Hepatocyte (in vitro differentiated cells): ENCODE measurements at regions not wholly inside any gene's neighbourhood (a gene's known extent, or its start where the extent isn't known, plus 50 kb on each side); places are given as distances from the start of the nearest gene placed in this dataset.
"Not testable (repeated sequence)": the region's sequence is repeated elsewhere in the genome, so short reads cannot be mapped to it uniquely, and the experiment has no call there.

Source experiments
- DNase-seq: peaks from one replicate; pipeline ENCODE4 v3.0.0-alpha.2; 2016; ENCODE audit warnings: low spot score
- H2AFZ ChIP-seq: fragments of 200-600 bp; sonication (generic); 2 replicates; pipeline ENCODE4 v1.6.0; 2016; ENCODE audit warnings: antibody characterized with exemption, mild to moderate bottlenecking
- H3K27ac ChIP-seq: fragments of 200-600 bp; sonication (generic); 2 replicates; pipeline ENCODE4 v1.5.1; 2016; ENCODE audit warnings: mild to moderate bottlenecking
- H3K27me3 ChIP-seq: fragments of 200-600 bp; sonication (generic); 2 replicates; pipeline ENCODE4 v1.6.1; 2016
- H3K36me3 ChIP-seq: fragments of 200-600 bp; sonication (generic); replicated peaks from 2 replicates; pipeline ENCODE4 v1.5.1; 2016; ENCODE audit warnings: low read depth; ENCODE audit not compliant: insufficient read depth
- H3K4me1 ChIP-seq: fragments of 200-600 bp; sonication (generic); 2 replicates; pipeline ENCODE4 v1.5.1; 2016; ENCODE audit warnings: mild to moderate bottlenecking, moderate library complexity; ENCODE audit not compliant: insufficient read depth
- H3K4me2 ChIP-seq: fragments of 200-600 bp; sonication (generic); 2 replicates; pipeline ENCODE4 v1.6.0; 2016
- H3K4me3 ChIP-seq: fragments of 200-600 bp; sonication (generic); 2 replicates; pipeline ENCODE4 v1.5.1; 2016; ENCODE audit warnings: mild to moderate bottlenecking
- H3K79me2 ChIP-seq: fragments of 200-600 bp; sonication (generic); 2 replicates; pipeline ENCODE4 v1.6.0; 2017; ENCODE audit warnings: mild to moderate bottlenecking
- H3K9me2 ChIP-seq: fragments of 200-600 bp; sonication (generic); replicated peaks from 2 replicates; pipeline ENCODE4 v1.6.0; 2017; ENCODE audit warnings: mild to moderate bottlenecking; ENCODE audit not compliant: insufficient read depth
- H3K9me3 ChIP-seq: fragments of 200-600 bp; sonication (generic); 2 replicates; pipeline ENCODE4 v1.5.1; 2016; ENCODE audit warnings: low read depth, mild to moderate bottlenecking
- H4K20me1 ChIP-seq: fragments of 200-600 bp; sonication (generic); 2 replicates; pipeline ENCODE4 v1.6.0; 2016; ENCODE audit warnings: mild to moderate bottlenecking; ENCODE audit not compliant: insufficient read depth, poor library complexity, severe bottlenecking
- CTCF ChIP-seq: fragments of 200-600 bp; sonication (generic); IDR thresholded peaks from 2 replicates; pipeline ENCODE4 v1.5.1; 2016; ENCODE audit warnings: antibody characterized with exemption, mild to moderate bottlenecking; ENCODE audit not compliant: poor library complexity
- EZH2 ChIP-seq: fragments of 200-600 bp; sonication (generic); IDR thresholded peaks from 2 replicates; pipeline ENCODE4 v1.6.1; 2016; ENCODE audit warnings: antibody characterized with exemption, mild to moderate bottlenecking, borderline replicate concordance
- EZH2phosphoT487 ChIP-seq: fragments of 200-600 bp; sonication (generic); IDR thresholded peaks from one replicate; pipeline ENCODE4 v1.6.1; 2018; ENCODE audit warnings: antibody characterized with exemption, mild to moderate bottlenecking, low read depth, moderate library complexity; ENCODE audit not compliant: unreplicated experiment, severe bottlenecking
- WGBS: methylation state at CpG from one replicate; pipeline ENCODE4 v1.1.6; 2016; ENCODE audit warnings: low lambda C conversion rate; ENCODE audit errors: missing lambda C conversion rate; 5-methylcytosine and 5-hydroxymethylcytosine counted together

- no peaks in the 10 kb centered on the region for H4K20me1 ChIP-seq
- no peaks in the 10 kb centered on the region for H3K27me3 ChIP-seq
- TF ChIP-seq CTCF: no peak
- TF ChIP-seq EZH2: no peak
- no peak for TF ChIP-seq EZH2phosphoT487
- H3K4me1 ChIP-seq: no peaks in the 10 kb centered on the region
- no peaks in the 10 kb centered on the region for H3K9me2 ChIP-seq
- no peaks in the 10 kb centered on the region for H3K79me2 ChIP-seq
- no peak overlapping the region for H3K4me2 ChIP-seq
- no peak overlapping the region for H3K4me3 ChIP-seq
- no peaks in the 10 kb centered on the region for H3K9me3 ChIP-seq
- H3K27ac ChIP-seq: no peak overlapping the region
- no peak overlapping the region for H2AFZ ChIP-seq
- H3K36me3 ChIP-seq: no peaks in the 10 kb centered on the region
- no peak for DNase-seq
Measured at GRCh38 chr3:144963810-144964209, 992.2 kb downstream of the DIPK2A start.

GRCh38 chr3:144966560-144966959 is 994.9 kb downstream of the DIPK2A start:
- no peaks in the 10 kb centered on the region for H3K9me3 ChIP-seq
- no peaks in the 10 kb centered on the region for H3K27me3 ChIP-seq
- no peak overlapping the region for H3K27ac ChIP-seq
- no peaks in the 10 kb centered on the region for H3K79me2 ChIP-seq
- H3K9me2 ChIP-seq: no peaks in the 10 kb centered on the region
- no peaks in the 10 kb centered on the region for H3K36me3 ChIP-seq
- no peak for TF ChIP-seq EZH2phosphoT487
- TF ChIP-seq EZH2: no peak
- TF ChIP-seq CTCF: no peak
- no peak for DNase-seq
- WGBS: 83% methylated on average over 2 of the region's 2 CpGs
- H2AFZ ChIP-seq: no peak overlapping the region
- H3K4me3 ChIP-seq: no peak overlapping the region
- no peaks in the 10 kb centered on the region for H4K20me1 ChIP-seq
- no peak overlapping the region for H3K4me2 ChIP-seq
- H3K4me1 ChIP-seq: no peaks in the 10 kb centered on the region

- 83% methylated on average over 1 of the region's 1 CpG for WGBS
- Histone ChIP-seq H3K4me3 (no peak overlapping the region), H3K4me1 (no peaks in the 10 kb centered on the region)
Measured at GRCh38 chr3:144968750-144969350, 997.2 kb downstream of the DIPK2A start.

GRCh38 chr3:144984481-144984880 is 1012.9 kb downstream of the DIPK2A start:
- not testable (repeated sequence) for H3K9me3 ChIP-seq, H3K4me3 ChIP-seq, H3K4me2 ChIP-seq, H3K4me1 ChIP-seq, H3K79me2 ChIP-seq, H3K9me2 ChIP-seq, DNase-seq, H3K36me3 ChIP-seq, H3K27me3 ChIP-seq, H4K20me1 ChIP-seq, H3K27ac ChIP-seq, H2AFZ ChIP-seq
- WGBS: 91% methylated on average over 7 of the region's 7 CpGs

More at GRCh38 chr3:144968750-144969350, 997.2 kb downstream of the DIPK2A start:
- no peak for DNase-seq
- Histone ChIP-seq H3K27me3 (no peaks in the 10 kb centered on the region), H4K20me1 (no peaks in the 10 kb centered on the region), H3K9me3 (no peaks in the 10 kb centered on the region), H3K4me2 (no peak overlapping the region), H3K27ac (no peak overlapping the region), H3K36me3 (no peaks in the 10 kb centered on the region), H2AFZ (no peak overlapping the region), H3K9me2 (no peaks in the 10 kb centered on the region), H3K79me2 (no peaks in the 10 kb centered on the region)
- TF ChIP-seq CTCF (no peak), EZH2 (no peak), EZH2phosphoT487 (no peak)
